Parathyroid adenoma (tissue), 2 donors: ENCODE measurements at regions not wholly inside any gene's neighbourhood (a gene's known extent, or its start where the extent isn't known, plus 50 kb on each side); places are given as distances from the start of the nearest gene placed in this dataset.

Experiments used
- H2AFZ ChIP-seq: fragments of 300-600 bp; sonication (generic); one replicate; pipeline ENCODE4 v1.7.0; 2017; ENCODE audit warnings: antibody characterized with exemption, mild to moderate bottlenecking
- H3K27ac ChIP-seq: fragments of 300-600 bp; sonication (generic); one replicate; pipeline ENCODE4 v1.7.0; 2017
- H3K27me3 ChIP-seq: fragments of 300-600 bp; sonication (generic); one replicate; pipeline ENCODE4 v1.7.0; 2017; ENCODE audit warnings: low read length; ENCODE audit not compliant: control insufficient read depth, insufficient read depth
- H3K36me3 ChIP-seq: fragments of 300-600 bp; sonication (generic); one replicate; pipeline ENCODE4 v1.7.0; 2017; ENCODE audit warnings: low read length; ENCODE audit not compliant: control insufficient read depth, insufficient read depth
- H3K4me1 ChIP-seq: fragments of 300-600 bp; sonication (generic); one replicate; pipeline ENCODE4 v1.7.0; 2017; ENCODE audit warnings: control low read depth
- H3K4me2 ChIP-seq: fragments of 300-600 bp; sonication (generic); one replicate; pipeline ENCODE4 v1.7.0; 2017; ENCODE audit warnings: low read length
- H3K4me3 ChIP-seq: fragments of 300-600 bp; sonication (generic); one replicate; pipeline ENCODE4 v1.7.0; 2017; ENCODE audit warnings: low read depth, low read length
- H3K79me2 ChIP-seq: fragments of 300-600 bp; sonication (generic); one replicate; pipeline ENCODE4 v1.7.0; 2017; ENCODE audit warnings: control low read depth
- H3K9ac ChIP-seq: fragments of 300-600 bp; sonication (generic); one replicate; pipeline ENCODE4 v1.7.0; 2017; ENCODE audit warnings: mild to moderate bottlenecking
- H3K9me3 ChIP-seq: fragments of 300-600 bp; sonication (generic); one replicate; pipeline ENCODE4 v1.7.0; 2017; ENCODE audit warnings: low read length; ENCODE audit not compliant: control insufficient read depth
- CTCF ChIP-seq: fragments of 300-600 bp; sonication (generic); IDR thresholded peaks from one replicate; pipeline ENCODE4 v1.7.0; 2017; ENCODE audit warnings: antibody characterized with exemption, mild to moderate bottlenecking
- donor health status: primary hyperparathyroidism.

- no peak overlapping the region for H3K27ac ChIP-seq
- H3K9me3 ChIP-seq: no peaks in the 10 kb centered on the region
- H3K4me2 ChIP-seq: no peak overlapping the region
- H3K27me3 ChIP-seq: no peaks in the 10 kb centered on the region
- H3K4me3 ChIP-seq: no peak overlapping the region
- H3K79me2 ChIP-seq: no peaks in the 10 kb centered on the region
- no peak overlapping the region for H2AFZ ChIP-seq
- H3K36me3 ChIP-seq: no peaks in the 10 kb centered on the region
- TF ChIP-seq CTCF: no peak
- no peak overlapping the region for H3K9ac ChIP-seq
- H3K4me1 ChIP-seq: no peaks in the 10 kb centered on the region
Observed at GRCh38 chr13:109390391-109390790, 396.0 kb downstream of the IRS2 start.

GRCh38 chr13:109389892-109390345 lies 396.5 kb downstream of the IRS2 start:
- Histone ChIP-seq H3K27ac (no peak overlapping the region), H3K27me3 (no peaks in the 10 kb centered on the region), H3K36me3 (no peaks in the 10 kb centered on the region), H2AFZ (no peak overlapping the region), H3K4me2 (no peak overlapping the region), H3K4me1 (no peaks in the 10 kb centered on the region), H3K79me2 (no peaks in the 10 kb centered on the region), H3K9ac (no peak overlapping the region), H3K4me3 (no peak overlapping the region), H3K9me3 (no peaks in the 10 kb centered on the region)
- no peak for TF ChIP-seq CTCF

- Histone ChIP-seq H3K4me1 (no peaks in the 10 kb centered on the region), H3K9me3 (no peaks in the 10 kb centered on the region), H3K27me3 (no peaks in the 10 kb centered on the region), H3K9ac (no peak overlapping the region), H3K79me2 (no peaks in the 10 kb centered on the region), H2AFZ (no peak overlapping the region), H3K4me3 (no peak overlapping the region), H3K36me3 (no peaks in the 10 kb centered on the region), H3K4me2 (no peak overlapping the region), H3K27ac (no peak overlapping the region)
- TF ChIP-seq CTCF: no peak
Observed at GRCh38 chr13:109389456-109389855, 396.9 kb downstream of the IRS2 start.

- Histone ChIP-seq H3K36me3 (no peaks in the 10 kb centered on the region), H3K27me3 (no peaks in the 10 kb centered on the region), H3K79me2 (no peaks in the 10 kb centered on the region), H3K27ac (no peak overlapping the region), H3K9me3 (no peaks in the 10 kb centered on the region), H3K4me2 (no peak overlapping the region), H3K4me1 (no peaks in the 10 kb centered on the region), H2AFZ (no peak overlapping the region), H3K9ac (no peak overlapping the region), H3K4me3 (no peak overlapping the region)
- TF ChIP-seq CTCF: no peak
Observed at GRCh38 chr13:109387471-109387870, 398.9 kb downstream of the IRS2 start.

- no peak overlapping the region for H3K9ac ChIP-seq
- H3K4me3 ChIP-seq: no peak overlapping the region
- no peaks in the 10 kb centered on the region for H3K9me3 ChIP-seq
- H3K27me3 ChIP-seq: no peaks in the 10 kb centered on the region
- H3K4me1 ChIP-seq: no peaks in the 10 kb centered on the region
- H3K4me2 ChIP-seq: no peak overlapping the region
- no peaks in the 10 kb centered on the region for H3K36me3 ChIP-seq
- no peak overlapping the region for H2AFZ ChIP-seq
- no peak for TF ChIP-seq CTCF
- no peak overlapping the region for H3K27ac ChIP-seq
- no peaks in the 10 kb centered on the region for H3K79me2 ChIP-seq
Observed at GRCh38 chr13:109385242-109385560, 401.2 kb downstream of the IRS2 start.
